Activated CD4-positive, CD25-positive, alpha-beta regulatory T cell treated with anti-CD3 and anti-CD28 coated beads, Interleukin-2, amount 50 U/mL, for 72 hours (primary cell): ENCODE measurements at regions not wholly inside any gene's neighbourhood (a gene's known extent, or its start where the extent isn't known, plus 50 kb on each side); places are given as distances from the start of the nearest gene placed in this dataset.

Experiments used
- DNase-seq: peaks from one replicate; pipeline ENCODE4 v3.0.0; 2021

DNA sequence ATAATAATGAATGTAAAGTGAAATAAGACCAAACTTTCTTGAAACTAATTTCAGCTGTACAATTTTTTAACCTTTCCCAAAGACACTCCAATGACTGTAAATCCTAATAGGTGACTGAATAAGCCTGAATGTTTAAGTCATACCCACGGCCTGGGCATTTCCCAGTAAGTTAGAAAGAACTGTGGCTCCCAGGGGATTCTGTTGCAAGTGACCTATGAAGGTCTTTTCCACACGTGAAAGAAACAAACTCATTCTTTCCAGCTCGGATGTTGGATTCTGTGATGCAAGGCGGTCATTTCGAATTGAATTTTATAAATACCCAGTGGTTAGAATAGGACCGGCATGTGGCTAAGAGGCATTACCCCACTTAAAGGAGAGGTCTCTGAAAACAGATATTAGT is 1134.4 kb downstream of the GALC start:
- DNase-seq: no peak

DNA sequence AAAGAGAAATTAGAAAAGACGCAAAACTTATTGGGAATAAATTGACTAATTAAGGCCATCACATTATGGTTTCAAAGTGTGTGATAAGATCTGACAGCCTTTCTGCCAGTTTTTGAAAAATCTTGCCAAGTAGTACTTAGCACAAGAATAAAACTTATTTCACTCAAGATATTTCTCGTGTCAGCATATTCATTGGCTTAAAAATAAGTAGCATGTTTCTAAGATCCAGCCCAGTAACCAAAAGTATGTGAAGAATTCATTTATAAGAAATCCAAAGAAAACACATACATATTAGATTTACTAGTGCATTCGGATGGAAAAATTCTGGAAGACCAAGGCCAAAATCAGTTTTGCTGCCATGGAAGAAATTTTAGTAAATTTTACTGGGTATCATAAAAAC is 1135.0 kb downstream of the GALC start:
- no peak for DNase-seq

GRCh38 chr14:86852530-86852929 is 1140.5 kb downstream of the GALC start:
- no peak for DNase-seq

GRCh38 chr14:86847140-86847539 is 1145.8 kb downstream of the GALC start:
- no peak for DNase-seq

- DNase-seq: no peak
Measured at GRCh38 chr14:86838363-86838762, 1154.6 kb downstream of the GALC start.

- DNase-seq: no peak
Measured at GRCh38 chr14:86826661-86827060, 1166.3 kb downstream of the GALC start.

DNA sequence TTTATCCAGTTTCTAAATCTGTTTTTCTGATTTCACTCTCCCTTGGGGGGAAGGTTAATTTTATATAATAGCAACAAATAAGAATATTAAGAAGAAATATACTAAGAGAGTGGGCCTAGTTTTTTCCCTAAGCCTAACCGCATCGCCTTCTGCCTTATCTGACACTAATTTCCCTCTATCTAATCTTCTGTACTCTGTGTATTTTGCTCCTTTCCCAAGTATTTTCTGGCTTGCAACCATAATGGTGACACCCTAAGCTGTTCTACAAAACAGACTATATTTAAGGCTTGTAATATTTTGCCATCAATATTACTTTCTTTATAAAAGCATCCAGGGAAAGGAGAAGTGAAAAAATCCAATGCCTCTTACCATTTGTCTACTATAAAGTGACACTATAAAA is 1168.8 kb downstream of the GALC start:
- no peak for DNase-seq

DNA sequence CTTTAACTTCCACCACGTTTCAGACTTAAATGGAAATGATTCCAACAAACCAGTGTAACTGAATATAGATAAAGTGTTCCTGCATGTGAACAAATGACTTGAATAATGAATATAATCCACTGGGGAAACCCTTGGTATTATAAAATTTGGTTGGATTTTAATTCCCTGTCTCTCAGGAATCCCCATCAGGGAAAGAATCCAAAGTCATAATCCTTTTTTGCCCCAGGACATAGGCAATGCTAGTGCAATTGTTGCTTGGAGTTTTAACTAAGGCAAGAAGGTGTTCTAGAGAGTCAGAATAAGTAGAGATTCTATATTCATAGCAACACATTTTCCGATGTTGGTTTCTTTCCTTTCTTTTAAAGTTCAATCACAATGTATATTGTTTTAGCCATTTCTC is 1169.4 kb downstream of the GALC start:
- DNase-seq: no peak

DNA sequence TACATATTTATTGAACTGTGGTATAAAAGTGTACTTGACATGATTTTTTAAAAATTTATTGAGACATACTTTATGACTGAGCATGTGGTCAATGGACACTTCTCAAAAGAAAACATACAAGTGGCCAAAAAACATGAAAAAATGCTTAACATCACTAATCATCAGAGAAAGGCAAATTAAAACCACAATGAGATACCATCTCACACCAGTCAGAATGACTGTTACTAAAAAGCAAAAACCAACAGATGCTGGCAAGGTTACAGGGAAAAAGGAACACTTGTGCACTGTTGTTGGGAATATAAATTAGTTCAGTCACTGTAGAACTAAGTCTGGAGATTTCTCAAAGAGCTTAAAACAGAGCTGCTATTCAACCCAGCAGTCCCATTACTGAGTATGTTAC is 1177.6 kb downstream of the GALC start:
- no peak for DNase-seq

GRCh38 chr14:86802726-86803125 is 1190.3 kb downstream of the GALC start:
- no peak for DNase-seq

- no peak for DNase-seq
Measured at GRCh38 chr14:86799244-86799647, 1193.7 kb downstream of the GALC start.

GRCh38 chr14:86798330-86798729 is 1194.7 kb downstream of the GALC start:
- no peak for DNase-seq

DNA sequence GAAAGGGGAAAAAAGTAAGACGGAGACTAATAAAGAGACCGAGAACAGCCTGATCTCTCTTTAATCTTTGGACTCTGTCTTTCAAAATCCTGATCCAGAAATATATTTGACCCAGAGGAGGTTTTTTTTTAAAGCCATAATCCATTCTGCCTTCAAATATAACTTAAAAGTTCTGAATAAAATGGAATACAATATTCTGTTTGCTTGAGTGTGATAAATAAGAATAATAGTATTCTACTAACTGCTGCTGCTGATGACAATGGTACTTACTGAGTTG is 1196.0 kb downstream of the GALC start:
- no peak for DNase-seq

DNA sequence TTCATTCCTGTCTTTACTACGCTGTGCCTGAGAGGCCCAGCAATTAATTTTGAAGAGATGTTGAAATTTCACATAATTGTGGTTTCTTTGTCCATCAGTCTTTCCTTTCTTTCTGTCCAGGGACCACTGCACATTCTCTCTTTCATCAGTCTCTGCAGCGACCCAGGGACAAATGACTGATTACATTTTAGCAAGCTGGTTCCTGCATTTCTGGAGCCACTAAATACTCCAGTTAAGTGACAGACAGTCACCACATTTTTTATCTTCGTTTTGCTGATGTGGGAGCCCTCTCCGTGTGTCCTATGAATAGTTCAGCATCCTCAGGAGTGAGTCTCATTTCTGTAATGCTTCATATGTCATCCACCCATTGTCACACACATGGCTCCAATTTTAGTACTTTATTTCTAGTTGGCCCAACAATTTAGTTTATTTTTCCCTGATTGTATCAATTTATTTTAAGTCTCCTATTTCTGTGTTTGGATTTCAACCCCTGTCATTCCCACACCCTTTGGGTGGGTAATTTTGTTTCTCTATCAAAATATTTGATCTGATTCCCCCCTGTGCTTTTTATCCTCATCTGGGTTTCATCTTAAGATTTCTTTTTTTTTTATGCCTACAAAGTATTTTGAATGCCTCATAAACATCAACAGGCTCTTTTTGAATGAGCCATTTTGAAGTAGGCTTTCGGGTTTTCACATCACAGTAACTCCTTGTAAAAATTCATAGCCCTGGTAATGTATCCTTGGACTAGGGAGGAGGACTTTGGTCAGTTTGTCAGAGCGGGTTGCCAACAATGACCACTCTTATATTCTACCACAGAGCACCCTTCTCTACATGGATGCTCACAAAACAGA is 1196.5 kb downstream of the GALC start:
- DNase-seq: no peak

DNA sequence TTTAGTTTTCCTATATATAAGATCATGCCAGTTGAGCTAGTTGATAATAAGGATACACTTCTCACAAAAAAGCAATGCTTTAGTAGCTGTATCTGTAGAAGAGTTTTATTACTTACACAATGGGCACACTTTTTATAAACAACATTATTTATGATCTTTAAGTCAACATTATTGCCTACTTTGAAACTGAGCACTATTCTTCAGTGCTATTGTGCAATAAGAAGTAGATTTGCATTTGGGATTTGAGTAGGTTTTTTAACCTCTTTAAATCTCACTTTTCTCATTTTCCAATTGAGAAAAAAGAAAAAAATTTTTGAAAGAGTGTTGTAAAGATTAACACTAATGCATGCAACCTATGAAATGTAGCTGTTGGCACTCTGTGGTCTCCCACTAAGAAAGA is 1198.3 kb downstream of the GALC start:
- DNase-seq: no peak

DNA sequence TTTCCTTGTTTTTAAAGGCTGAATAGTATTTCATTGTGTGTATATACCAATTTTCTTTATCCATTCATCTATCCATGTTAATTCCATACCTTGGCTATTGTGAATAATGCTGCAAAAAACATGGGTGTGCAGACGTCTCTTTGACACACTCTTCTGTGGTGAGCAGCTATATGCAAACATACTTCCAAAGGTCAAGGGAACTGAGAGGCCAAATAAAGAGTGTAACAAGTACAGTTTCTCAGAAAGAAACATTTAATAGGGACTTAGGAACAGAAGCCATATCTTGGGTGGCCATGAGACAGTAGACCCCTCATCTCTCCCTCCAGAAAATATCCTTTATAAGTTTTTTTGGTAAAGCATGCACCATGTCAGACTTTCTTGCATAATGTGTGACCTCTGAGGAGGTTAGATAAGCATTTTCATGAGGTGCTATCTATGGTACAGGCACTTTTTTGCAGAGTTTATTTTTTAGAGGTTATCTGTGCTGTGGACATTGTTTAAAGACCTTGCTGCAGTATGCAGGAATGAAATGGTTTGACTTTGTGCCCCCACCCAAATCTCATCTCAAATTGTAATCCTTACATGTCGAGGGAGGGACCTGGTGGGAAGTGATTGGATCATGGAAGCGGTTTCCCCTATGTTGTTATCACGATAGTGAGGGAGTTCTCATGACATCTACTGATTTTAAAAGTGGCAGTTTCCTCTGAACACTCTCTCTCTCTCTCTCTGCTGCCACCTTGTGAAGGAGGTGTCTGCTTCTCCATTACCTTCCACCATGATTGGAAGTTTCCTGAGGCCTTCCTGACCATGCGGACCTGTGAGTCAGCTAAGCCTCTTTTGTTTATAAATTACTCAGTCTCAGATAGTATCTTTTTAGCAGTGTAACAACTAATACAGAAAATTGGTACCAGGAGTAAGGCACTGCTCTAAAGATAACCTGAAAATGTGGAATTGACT is 1202.3 kb downstream of the GALC start:
- DNase-seq: no peak

DNA sequence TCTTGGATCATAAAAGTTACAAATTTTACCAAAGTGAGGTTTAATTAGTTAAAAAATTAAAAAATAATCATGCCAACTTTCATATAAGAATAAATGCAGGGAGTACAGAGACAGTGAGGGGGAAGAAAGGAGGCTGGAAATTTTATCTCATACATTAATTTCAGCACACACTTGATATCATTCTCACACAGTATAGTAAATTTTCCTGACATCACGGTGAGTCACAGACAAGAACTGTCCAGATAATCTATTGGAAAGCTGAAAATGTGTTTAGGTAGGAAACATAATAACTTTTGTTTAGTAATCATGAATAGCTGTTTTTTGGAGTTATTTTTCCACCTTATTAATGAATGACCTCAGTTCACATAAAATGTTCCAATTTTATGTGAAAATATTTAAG is 1204.8 kb downstream of the GALC start:
- DNase-seq: no peak

DNA sequence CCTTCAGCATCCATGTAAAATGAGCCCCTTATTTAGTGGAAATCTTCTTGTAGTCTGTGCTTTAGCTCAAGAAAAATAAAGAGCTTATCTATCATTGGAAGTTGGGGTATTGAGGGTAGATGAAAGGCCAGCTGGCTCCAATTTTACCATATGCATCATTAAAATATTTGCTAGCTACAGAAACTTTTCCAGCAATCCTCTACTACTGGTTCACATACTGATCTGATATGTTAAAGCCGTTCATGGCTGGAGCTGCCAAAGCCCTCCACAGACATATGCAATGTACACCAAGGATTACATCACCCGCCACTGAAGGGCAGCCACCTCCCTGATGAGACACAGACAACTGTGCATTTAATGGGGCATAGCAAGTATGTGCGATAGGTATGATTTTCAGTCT is 1205.3 kb downstream of the GALC start:
- no peak for DNase-seq

DNA sequence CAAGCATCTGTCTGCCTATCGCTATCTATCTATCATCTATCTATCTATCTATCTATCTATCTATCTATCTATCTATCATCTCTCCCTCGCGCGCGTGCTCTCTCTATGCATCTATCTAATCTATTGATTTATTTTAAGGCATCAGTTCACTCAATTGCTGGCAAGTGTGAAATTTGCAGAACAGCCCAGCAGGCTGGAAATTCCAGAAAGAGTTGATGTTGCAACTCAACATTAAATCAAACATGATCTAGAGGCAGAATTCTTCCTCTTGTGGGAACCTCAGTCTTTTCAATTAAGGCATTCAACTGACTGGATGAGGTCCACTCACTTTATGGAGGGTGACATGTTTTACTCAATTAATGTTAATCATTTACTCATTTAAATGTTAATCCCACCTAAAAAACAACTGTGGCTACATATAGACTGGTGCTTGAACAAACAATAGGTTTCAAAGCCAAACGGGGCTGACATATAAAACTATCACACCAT is 1210.8 kb downstream of the GALC start:
- DNase-seq: no peak

DNA sequence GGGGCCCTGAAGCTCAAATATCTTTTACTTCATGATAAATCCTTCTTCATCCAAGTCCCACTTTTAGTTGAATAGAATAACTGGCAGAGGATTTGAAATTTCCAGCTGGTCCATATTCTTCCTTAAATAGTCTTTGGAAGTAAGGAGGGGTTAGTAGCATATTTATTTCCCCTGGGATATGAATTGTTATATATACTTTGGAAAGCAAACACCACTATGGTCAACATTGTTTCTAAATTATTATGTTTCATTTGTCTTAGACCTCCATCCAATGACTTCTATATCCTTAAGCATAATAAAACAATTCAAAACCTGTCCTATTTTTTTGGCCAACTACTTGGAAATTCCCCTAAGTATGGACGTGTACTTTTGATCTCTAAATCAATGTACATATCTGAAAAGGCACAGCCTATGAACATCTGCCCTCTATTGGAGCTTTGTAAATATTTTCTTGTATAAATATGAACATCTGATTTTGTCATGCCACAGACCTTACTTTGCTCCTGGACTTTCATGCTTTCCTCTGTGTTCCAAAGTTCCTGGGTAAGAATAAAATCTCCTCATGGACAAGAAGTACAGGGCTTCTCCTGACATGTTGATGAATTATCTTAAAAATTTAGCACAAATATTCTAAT is 1212.0 kb downstream of the GALC start:
- no peak for DNase-seq

DNA sequence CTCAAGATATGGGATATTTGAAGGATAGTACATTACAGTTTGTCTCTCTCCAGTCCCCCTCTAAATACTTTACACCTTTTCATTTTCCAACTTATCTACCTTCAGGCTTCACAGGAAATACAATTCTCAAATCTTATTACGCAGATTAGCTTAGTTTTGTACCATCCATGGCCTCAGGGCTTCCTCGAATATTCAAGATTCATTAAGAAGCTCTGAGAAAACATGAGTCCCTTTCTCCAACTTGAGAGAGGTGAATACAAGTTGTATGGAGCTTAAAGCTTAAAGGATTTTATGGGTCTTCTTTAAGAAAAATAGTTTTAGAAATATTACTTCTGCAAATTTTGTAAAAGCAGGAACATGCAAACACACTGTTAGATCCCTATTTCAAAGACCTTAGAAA is 1212.5 kb downstream of the GALC start:
- DNase-seq: no peak

DNA sequence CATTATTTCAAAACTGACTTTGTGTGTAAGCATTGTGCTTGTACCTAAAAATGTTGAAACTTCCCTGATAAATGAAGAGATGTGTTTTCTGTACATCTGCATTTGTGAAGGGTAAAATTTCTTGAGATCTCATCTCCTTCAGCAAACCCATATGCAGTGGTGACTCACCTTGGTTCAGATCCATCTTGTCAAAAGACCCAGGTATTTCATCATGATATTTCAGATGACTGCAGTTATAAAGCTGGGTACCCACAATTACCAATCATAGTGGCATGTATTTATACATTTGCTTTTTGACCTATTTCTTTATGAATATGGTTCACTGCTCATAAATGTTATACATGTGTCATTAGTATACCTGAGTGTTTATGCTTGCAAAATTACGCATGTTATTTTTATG is 1213.6 kb downstream of the GALC start:
- DNase-seq: no peak

DNA sequence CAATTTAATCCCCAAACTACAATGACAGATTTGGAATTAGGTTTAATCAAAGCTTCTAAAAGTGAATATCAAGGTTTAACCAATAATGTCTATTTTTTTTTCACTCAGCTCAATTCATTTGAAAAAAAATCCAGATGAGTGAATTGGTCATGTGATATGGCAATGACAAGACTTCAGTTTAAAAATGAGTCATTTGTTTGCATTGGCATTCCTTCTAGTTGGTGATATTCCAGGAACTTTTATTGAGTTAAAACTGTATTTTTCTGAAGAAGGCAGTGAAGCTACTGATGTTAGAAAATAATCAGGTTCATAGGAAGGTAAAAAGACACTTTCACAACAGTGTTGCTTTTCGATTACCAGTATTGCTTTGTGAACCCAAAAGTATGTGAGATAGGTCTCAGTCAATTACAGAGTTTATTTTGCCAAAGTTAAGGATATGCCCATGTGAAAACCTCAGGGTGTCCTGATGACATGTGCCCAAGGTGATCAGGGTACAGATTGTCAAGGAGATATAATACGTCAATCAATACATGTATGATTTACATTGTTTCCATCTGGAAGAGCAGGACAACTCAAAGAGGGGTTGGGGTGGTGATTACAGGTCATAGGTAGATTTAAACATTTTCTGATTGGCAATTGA is 1214.9 kb downstream of the GALC start:
- no peak for DNase-seq
